GM12878 (cell line): ENCODE measurements at regions not wholly inside any gene's neighbourhood (a gene's known extent, or its start where the extent isn't known, plus 50 kb on each side); places are given as distances from the start of the nearest gene placed in this dataset.
A peak's percentile ranks its signal among the peaks of the same experiment; 100 is the strongest.

Experiments
- ATAC-seq: fragments of 200-7000 bp; cut with Tn5 transposase; 3 replicates; pipeline ENCODE4 v1.9.1; 2020; ENCODE audit warnings: mild to moderate bottlenecking, moderate library complexity
- BruUV-seq: library from RNA; stranded (reverse); fragments of 400-500 nt; replicated peaks from 2 replicates; lab custom pipeline; 2021; lab: Mats Ljungman, UMichigan
- CTCF ChIA-PET: fragments of 300-600 bp; sonication (Branson Sonifier 250); formaldehyde crosslinking; extraction: SDS; loops from one replicate; lab custom pipeline; 2021; ENCODE audit warnings: inconsistent platforms; lab: Yijun Ruan, JAX
- POLR2A ChIA-PET: fragments of 350-600 bp; formaldehyde crosslinking; extraction: SDS; loops from one replicate; lab custom pipeline; 2021; ENCODE audit warnings: inconsistent platforms; lab: Charles Lee
- RAD21 ChIA-PET: fragments of 300-600 bp; sonication (Branson Sonifier 250); formaldehyde crosslinking; loops from one replicate; lab custom pipeline; 2023; ENCODE audit warnings: antibody characterized with exemption; ENCODE audit not compliant: unreplicated experiment; lab: Charles Lee
- SMC1A ChIA-PET: fragments of 300-600 bp; sonication (Branson Sonifier 250); formaldehyde crosslinking; loops from one replicate; lab custom pipeline; 2023; ENCODE audit not compliant: unreplicated experiment, uncharacterized antibody; lab: Charles Lee
- DNase-seq: peaks from one replicate; pipeline ENCODE4 v3.0.0-alpha.2; 2011; ENCODE audit warnings: low read depth, low spot score
- FAIRE-seq: peaks from 3 replicates; lab custom pipeline; 2011; peaks lifted over from hg19 to GRCh38; lab: Jason Lieb, UNC
- H2AFZ ChIP-seq: 2 replicates; pipeline ENCODE4 v1.6.0; 2011; ENCODE audit warnings: low read depth, low read length, control low read depth; ENCODE audit not compliant: control insufficient read depth
- H3K27ac ChIP-seq: 2 replicates; pipeline ENCODE4 v1.5.1; 2011; ENCODE audit warnings: control low read depth; ENCODE audit not compliant: control insufficient read depth, insufficient read depth
- H3K27me3 ChIP-seq, 2 experiments: replicated peaks in 1 of 2; 2 replicates each; pipeline versions ENCODE4 v1.6.0 to v1.6.1; 2011; ENCODE audit warnings: low read length in 1 of 2; ENCODE audit not compliant: control insufficient read depth in 2 of 2, insufficient read depth in 2 of 2
- H3K36me3 ChIP-seq, 2 experiments: 2 replicates each; pipeline ENCODE4 v1.5.1; 2011; ENCODE audit warnings: low read length in 1 of 2; ENCODE audit not compliant: control insufficient read depth in 2 of 2, insufficient read depth in 2 of 2
- H3K4me1 ChIP-seq: 2 replicates; pipeline ENCODE4 v1.6.1; 2011; ENCODE audit warnings: mild to moderate bottlenecking, low read length, moderate library complexity, mixed read lengths; ENCODE audit not compliant: control insufficient read depth, insufficient read depth
- H3K4me2 ChIP-seq: 2 replicates; pipeline ENCODE4 v1.6.0; 2011; ENCODE audit warnings: control low read depth; ENCODE audit not compliant: control insufficient read depth, insufficient read depth
- H3K4me3 ChIP-seq: fragments of 200-600 bp; sonication (generic); 2 replicates; pipeline ENCODE4 v1.5.1; 2016
- H3K79me2 ChIP-seq: 2 replicates; pipeline ENCODE4 v1.6.0; 2011; ENCODE audit warnings: low read length; ENCODE audit not compliant: control insufficient read depth, insufficient read depth
- H3K9ac ChIP-seq: 2 replicates; pipeline ENCODE4 v1.8.0; 2011; ENCODE audit warnings: low read length, control low read depth, mixed read lengths; ENCODE audit not compliant: control insufficient read depth, insufficient read depth
- H3K9me3 ChIP-seq: replicated peaks from 3 replicates; pipeline ENCODE4 v1.5.1; 2011; ENCODE audit warnings: mild to moderate bottlenecking, low read length; ENCODE audit not compliant: control insufficient read depth, insufficient read depth
- H4K20me1 ChIP-seq: 2 replicates; pipeline ENCODE4 v1.6.0; 2011; ENCODE audit not compliant: control insufficient read depth, insufficient read depth
- ASH2L ChIP-seq: fragments of 300-600, 200-600 bp; sonication (generic); IDR thresholded peaks from 2 replicates; pipeline ENCODE4 v1.6.1; 2017; ENCODE audit warnings: low read depth, mild to moderate bottlenecking, borderline replicate concordance
- BRCA1 ChIP-seq: IDR thresholded peaks from 2 replicates; pipeline ENCODE4 v1.6.1; 2011; ENCODE audit warnings: low read depth, low read length, improper control_type of control experiment
- CBX5 ChIP-seq: sonication (generic); IDR thresholded peaks from 2 replicates; pipeline ENCODE4 v1.6.1; 2016; ENCODE audit warnings: low read depth, moderate library complexity, mild to moderate bottlenecking, inconsistent platforms
- EED ChIP-seq: sonication (generic); IDR thresholded peaks from 2 replicates; pipeline ENCODE4 v1.6.1; 2016; ENCODE audit warnings: antibody characterized with exemption, low read depth
- EGR1 ChIP-seq, 2 experiments: IDR thresholded peaks; 1 replicate in 1 of 2; 2 replicates in 1 of 2; pipeline ENCODE4 v1.6.1; 2011 to 2012; ENCODE audit warnings: low read depth in 2 of 2, low read length in 2 of 2, borderline replicate concordance in 1 of 2, mild to moderate bottlenecking in 1 of 2, moderate library complexity in 1 of 2
- EZH2 ChIP-seq: IDR thresholded peaks from 2 replicates; pipeline ENCODE4 v1.6.1; 2012; ENCODE audit warnings: low read depth, mild to moderate bottlenecking, control low read depth, inconsistent platforms, low read length, borderline replicate concordance; ENCODE audit not compliant: control insufficient read depth
- IKZF2 ChIP-seq, 2 experiments: fragments of 450-650 bp; IDR thresholded peaks; 2 replicates each; pipeline ENCODE4 v1.6.1; 2017; ENCODE audit warnings: mild to moderate bottlenecking in 2 of 2, moderate library complexity in 2 of 2
- IRF4 ChIP-seq: IDR thresholded peaks from 2 replicates; pipeline ENCODE4 v1.6.1; 2011; ENCODE audit warnings: low read depth, low read length
- MEF2B ChIP-seq: fragments of 450-650 bp; IDR thresholded peaks from 2 replicates; pipeline ENCODE4 v1.6.1; 2018; ENCODE audit warnings: mild to moderate bottlenecking, moderate library complexity; ENCODE audit not compliant: partially characterized antibody, poor library complexity, severe bottlenecking
- NFYB ChIP-seq: IDR thresholded peaks from 2 replicates; pipeline ENCODE4 v1.6.1; 2011; ENCODE audit warnings: low read depth, mild to moderate bottlenecking, low read length, improper control_type of control experiment, moderate library complexity; ENCODE audit not compliant: insufficient read depth
- NRF1 ChIP-seq: conservative IDR thresholded peaks from 2 replicates; pipeline ENCODE4 v1.6.1; 2011; ENCODE audit warnings: mild to moderate bottlenecking, low read depth, low read length, improper control_type of control experiment
- PAX8 ChIP-seq: fragments of 450-650 bp; IDR thresholded peaks from 2 replicates; pipeline ENCODE4 v1.6.1; 2017; ENCODE audit warnings: mild to moderate bottlenecking, moderate library complexity
- RAD21 ChIP-seq: IDR thresholded peaks from 2 replicates; pipeline ENCODE4 v1.6.1; 2011; ENCODE audit warnings: mild to moderate bottlenecking, low read depth, low read length, moderate library complexity; ENCODE audit not compliant: insufficient read depth
- RELA ChIP-seq: fragments of 450-650 bp; IDR thresholded peaks from 2 replicates; pipeline ENCODE4 v1.8.0; 2014; ENCODE audit warnings: borderline replicate concordance; ENCODE audit not compliant: partially characterized antibody
- ZZZ3 ChIP-seq: IDR thresholded peaks from 2 replicates; pipeline ENCODE4 v1.6.1; 2011; ENCODE audit warnings: low read depth; ENCODE audit not compliant: control insufficient read depth, insufficient read length
- WGBS: methylation state at CpG from one replicate; pipeline ENCODE4 v1.1.6; 2016; ENCODE audit warnings: low lambda C conversion rate; ENCODE audit not compliant: insufficient replicate concordance, insufficient coverage; ENCODE audit errors: missing lambda C conversion rate; 5-methylcytosine and 5-hydroxymethylcytosine counted together
- in situ Hi-C: fragments of 300-500 bp; cut with MboI; formaldehyde crosslinking; loops from 9 replicates; pipeline ENCODE4 v1.14.3; 2018; ENCODE audit warnings: mixed read lengths
- intact Hi-C: fragments of 100-400 bp; cut with micrococcal nuclease; formaldehyde crosslinking; loops from one replicate; pipeline ENCODE4 v1.14.2; 2022; ENCODE audit not compliant: unreplicated experiment
- TF ChIP-seq, protein P1 (sequence below): IDR thresholded peaks from 2 replicates; pipeline ENCODE4 v1.6.1; 2011; ENCODE audit warnings: borderline replicate concordance, low read depth, mild to moderate bottlenecking, moderate library complexity, low read length; ENCODE audit not compliant: insufficient read depth, poor library complexity, severe bottlenecking
- TF ChIP-seq, protein P2 (sequence below): fragments of 450-650 bp; IDR thresholded peaks from 2 replicates; pipeline ENCODE4 v1.6.1; 2016; ENCODE audit warnings: mild to moderate bottlenecking
- TF ChIP-seq, protein P3 (sequence below): fragments of 450-650 bp; IDR thresholded peaks from 2 replicates; pipeline ENCODE4 v1.6.1; 2017; ENCODE audit warnings: low read depth, mild to moderate bottlenecking, moderate library complexity
- TF ChIP-seq, protein P4 (sequence below): IDR thresholded peaks from 2 replicates; pipeline ENCODE4 v1.6.1; 2012; ENCODE audit warnings: low read depth, low read length, improper control_type of control experiment

DNA sequence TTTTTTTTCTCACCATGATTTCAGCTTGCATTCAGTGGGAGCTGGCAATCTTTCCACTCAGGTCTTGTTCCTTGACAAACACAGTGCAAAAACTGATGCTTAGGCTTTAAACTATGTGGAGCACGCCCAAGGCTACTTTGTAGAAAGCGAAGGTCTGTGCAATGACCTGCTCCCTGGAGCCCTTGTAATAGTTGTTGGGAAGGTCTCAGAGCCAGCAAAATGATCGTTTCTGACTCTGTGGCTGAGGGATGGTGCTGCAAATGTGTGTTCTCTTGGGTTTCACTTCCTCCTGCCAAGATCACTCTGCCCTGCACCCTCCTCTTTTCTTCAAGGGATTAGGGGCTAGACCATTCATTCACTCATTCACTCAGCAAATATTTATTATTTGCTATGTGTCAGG, 249.7 kb upstream of the MAP3K1 start:
- WGBS: 0% methylated on average over 3 of the region's 3 CpGs
- TF ChIP-seq NRF1 (no peak), ZZZ3 (no peak), ASH2L (no peak), EED (peak; percentile 52; the same call in 1 of the 2 replicates), BRCA1 (no peak), NFYB (no peak), MEF2B (peak; percentile 54), IRF4 (peak; percentile 86), EZH2 (no peak), RELA (no peak), CBX5 (0 out of 2 replicates have a peak, but pooled peaks have one; percentile 30), PAX8 (no peak), EGR1 (IDR thresholded peaks at IDR 0.05; ENCODE audit: borderline replicate concordance in 1 of 2, low read depth in 2 of 2, low read length in 2 of 2) (no peak), RAD21 (no peak), IKZF2 (IDR thresholded peaks at IDR 0.05) (peak in 1 of 2 experiments; percentile 38; a peak in 1 of 4 replicates)
- TF ChIP-seq, protein P1, sequence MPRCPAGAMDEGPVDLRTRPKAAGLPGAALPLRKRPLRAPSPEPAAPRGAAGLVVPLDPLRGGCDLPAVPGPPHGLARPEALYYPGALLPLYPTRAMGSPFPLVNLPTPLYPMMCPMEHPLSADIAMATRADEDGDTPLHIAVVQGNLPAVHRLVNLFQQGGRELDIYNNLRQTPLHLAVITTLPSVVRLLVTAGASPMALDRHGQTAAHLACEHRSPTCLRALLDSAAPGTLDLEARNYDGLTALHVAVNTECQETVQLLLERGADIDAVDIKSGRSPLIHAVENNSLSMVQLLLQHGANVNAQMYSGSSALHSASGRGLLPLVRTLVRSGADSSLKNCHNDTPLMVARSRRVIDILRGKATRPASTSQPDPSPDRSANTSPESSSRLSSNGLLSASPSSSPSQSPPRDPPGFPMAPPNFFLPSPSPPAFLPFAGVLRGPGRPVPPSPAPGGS: no peak
- TF ChIP-seq, protein P2, sequence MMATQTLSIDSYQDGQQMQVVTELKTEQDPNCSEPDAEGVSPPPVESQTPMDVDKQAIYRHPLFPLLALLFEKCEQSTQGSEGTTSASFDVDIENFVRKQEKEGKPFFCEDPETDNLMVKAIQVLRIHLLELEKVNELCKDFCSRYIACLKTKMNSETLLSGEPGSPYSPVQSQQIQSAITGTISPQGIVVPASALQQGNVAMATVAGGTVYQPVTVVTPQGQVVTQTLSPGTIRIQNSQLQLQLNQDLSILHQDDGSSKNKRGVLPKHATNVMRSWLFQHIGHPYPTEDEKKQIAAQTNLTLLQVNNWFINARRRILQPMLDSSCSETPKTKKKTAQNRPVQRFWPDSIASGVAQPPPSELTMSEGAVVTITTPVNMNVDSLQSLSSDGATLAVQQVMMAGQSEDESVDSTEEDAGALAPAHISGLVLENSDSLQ: no peak
- TF ChIP-seq, protein P3, sequence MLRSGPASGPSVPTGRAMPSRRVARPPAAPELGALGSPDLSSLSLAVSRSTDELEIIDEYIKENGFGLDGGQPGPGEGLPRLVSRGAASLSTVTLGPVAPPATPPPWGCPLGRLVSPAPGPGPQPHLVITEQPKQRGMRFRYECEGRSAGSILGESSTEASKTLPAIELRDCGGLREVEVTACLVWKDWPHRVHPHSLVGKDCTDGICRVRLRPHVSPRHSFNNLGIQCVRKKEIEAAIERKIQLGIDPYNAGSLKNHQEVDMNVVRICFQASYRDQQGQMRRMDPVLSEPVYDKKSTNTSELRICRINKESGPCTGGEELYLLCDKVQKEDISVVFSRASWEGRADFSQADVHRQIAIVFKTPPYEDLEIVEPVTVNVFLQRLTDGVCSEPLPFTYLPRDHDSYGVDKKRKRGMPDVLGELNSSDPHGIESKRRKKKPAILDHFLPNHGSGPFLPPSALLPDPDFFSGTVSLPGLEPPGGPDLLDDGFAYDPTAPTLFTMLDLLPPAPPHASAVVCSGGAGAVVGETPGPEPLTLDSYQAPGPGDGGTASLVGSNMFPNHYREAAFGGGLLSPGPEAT: 0 out of 2 replicates have a peak, but pooled peaks have one; percentile 22
- TF ChIP-seq, protein P4, sequence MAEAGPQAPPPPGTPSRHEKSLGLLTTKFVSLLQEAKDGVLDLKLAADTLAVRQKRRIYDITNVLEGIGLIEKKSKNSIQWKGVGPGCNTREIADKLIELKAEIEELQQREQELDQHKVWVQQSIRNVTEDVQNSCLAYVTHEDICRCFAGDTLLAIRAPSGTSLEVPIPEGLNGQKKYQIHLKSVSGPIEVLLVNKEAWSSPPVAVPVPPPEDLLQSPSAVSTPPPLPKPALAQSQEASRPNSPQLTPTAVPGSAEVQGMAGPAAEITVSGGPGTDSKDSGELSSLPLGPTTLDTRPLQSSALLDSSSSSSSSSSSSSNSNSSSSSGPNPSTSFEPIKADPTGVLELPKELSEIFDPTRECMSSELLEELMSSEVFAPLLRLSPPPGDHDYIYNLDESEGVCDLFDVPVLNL: no peak

More for the DNA sequence above, 249.7 kb upstream of the MAP3K1 start:
- peak overlapping the region; percentile 27; the same call in 1 of the 2 replicates for H3K4me2 ChIP-seq
- H3K9ac ChIP-seq: no peak overlapping the region
- peaks cover 11% of the 10 kb centered on the region for H3K4me1 ChIP-seq
- intact Hi-C loops (no loop called here), in situ Hi-C loops (no loop called here)
- H4K20me1 ChIP-seq: no peaks in the 10 kb centered on the region
- CTCF ChIA-PET: interaction anchor here (1.0 to 1.7 kb wide), 3 partner anchors 10 to 295 kb away, joined by 3 to 4 read pairs (median 3); no protein-coding TSS in a partner anchor
- no peak overlapping the region for H3K27ac ChIP-seq
- ATAC-seq (peak; percentile 100), DNase-seq (no peak), FAIRE-seq (peak; percentile 56)
- RAD21 ChIA-PET: interaction anchor here (0.8 to 2.5 kb wide), 4 partner anchors 23 to 273 kb away, joined by 3 to 8 read pairs (median 5); no protein-coding TSS in a partner anchor
- H3K9me3 ChIP-seq: no peaks in the 10 kb centered on the region
- POLR2A ChIA-PET: interaction anchor here (1.1 kb wide), 1 partner anchor 36 kb away, joined by 4 read pairs; no protein-coding TSS in a partner anchor
- H3K79me2 ChIP-seq: no peaks in the 10 kb centered on the region
- H3K27me3 ChIP-seq: 0 out of 4 replicates have a peak, but pooled peaks cover 0 to 3% of the 10 kb centered on the region in 2 experiments
- BruUV-seq: no TSS peak
- no peak overlapping the region for H2AFZ ChIP-seq
- no peaks in the 10 kb centered on the region for H3K36me3 ChIP-seq
- H3K4me3 ChIP-seq: no peak overlapping the region
- SMC1A ChIA-PET: interaction anchor here (0.9 to 2.4 kb wide), 10 partner anchors 10 to 150 kb away, joined by 3 to 8 read pairs (median 4); no protein-coding TSS in a partner anchor
